Hematopoietic multipotent progenitor cell treated with erythropoietin and hydrocortisone succinate and interleukin-3 and kit ligand, for 4 days (in vitro differentiated cells): ENCODE measurements at regions not wholly inside any gene's neighbourhood (a gene's known extent, or its start where the extent isn't known, plus 50 kb on each side); places are given as distances from the start of the nearest gene placed in this dataset.
A peak's percentile ranks its signal among the peaks of the same experiment; 100 is the strongest.

Experiments used
- DNase-seq: peaks from one replicate; pipeline ENCODE4 v3.0.0-alpha.2; 2015

GRCh38 chr1:87834151-87834550, 505.5 kb downstream of the LMO4 start:
- DNase-seq, result no peak

GRCh38 chr1:87834941-87835340, 506.3 kb downstream of the LMO4 start:
- DNase-seq, result no peak

GRCh38 chr1:87840767-87841166, 512.1 kb downstream of the LMO4 start:
- DNase-seq, result peak; percentile 74

GRCh38 chr1:87841332-87841731, 512.7 kb downstream of the LMO4 start:
- no peak for DNase-seq

- no peak for DNase-seq
These were observed 513.5 kb downstream of the LMO4 start for GRCh38 chr1:87842156-87842555.

- no peak for DNase-seq
These were observed 515.6 kb downstream of the LMO4 start for GRCh38 chr1:87844251-87844650.

- DNase-seq, result no peak
These were observed 522.8 kb downstream of the LMO4 start for GRCh38 chr1:87851490-87851889.

GRCh38 chr1:87852410-87853161, 523.9 kb downstream of the LMO4 start:
- DNase-seq, result no peak

GRCh38 chr1:87853576-87854351, 525.1 kb downstream of the LMO4 start:
- DNase-seq, result peak; percentile 40

GRCh38 chr1:87863317-87863716, 534.6 kb downstream of the LMO4 start:
- no peak for DNase-seq

GRCh38 chr1:87864676-87865075, 536.0 kb downstream of the LMO4 start:
- DNase-seq, result no peak

GRCh38 chr1:87866416-87866815, 537.7 kb downstream of the LMO4 start:
- DNase-seq, result no peak

GRCh38 chr1:87867626-87868025, 538.9 kb downstream of the LMO4 start:
- no peak for DNase-seq

GRCh38 chr1:87869567-87869966, 540.9 kb downstream of the LMO4 start:
- DNase-seq, result peak; percentile 61

- DNase-seq, result no peak
These were observed 543.5 kb downstream of the LMO4 start for GRCh38 chr1:87872189-87872588.

GRCh38 chr1:87872692-87873091, 544.0 kb downstream of the LMO4 start:
- DNase-seq, result no peak

- DNase-seq, result no peak
These were observed 550.2 kb downstream of the LMO4 start for GRCh38 chr1:87878873-87879272.

- no peak for DNase-seq
These were observed 551.5 kb downstream of the LMO4 start for GRCh38 chr1:87880098-87880760.

- no peak for DNase-seq
These were observed 552.1 kb downstream of the LMO4 start for GRCh38 chr1:87880764-87881163.

- DNase-seq, result no peak
These were observed 555.2 kb downstream of the LMO4 start for GRCh38 chr1:87883906-87884305.

GRCh38 chr1:87884581-87884980, 555.9 kb downstream of the LMO4 start:
- DNase-seq, result no peak

GRCh38 chr1:87885278-87886025, 556.8 kb downstream of the LMO4 start:
- DNase-seq, result no peak

- no peak for DNase-seq
These were observed 558.4 kb downstream of the LMO4 start for GRCh38 chr1:87887100-87887499.
